ENCODE measurements at regions not wholly inside any gene's neighbourhood (a gene's known extent, or its start where the extent isn't known, plus 50 kb on each side); places are given as distances from the start of the nearest gene placed in this dataset.

GRCh38 chr11:82536706-82537105 lies 197.0 kb downstream of the FAM181B start:
- DNase-seq (ENCODE audit: extremely low read depth, insufficient read length), result no peak
- no peak overlapping the region for H3K4me3 ChIP-seq (replicated peaks; ENCODE audit: low read depth, low read length)
- H3K36me3 ChIP-seq (ENCODE audit: control insufficient read depth, insufficient read depth, low read length), result no peaks in the 10 kb centered on the region
- no peaks in the 10 kb centered on the region for H3K27me3 ChIP-seq (replicated peaks; ENCODE audit: control insufficient read depth, insufficient read depth, low read length)
- TF ChIP-seq CTCF (IDR thresholded peaks at IDR 0.05; ENCODE audit: insufficient read depth, low read length, poor library complexity, severe bottlenecking), result no peak

GRCh38 chr11:82533628-82534327 lies 199.9 kb downstream of the FAM181B start:
- H3K27me3 ChIP-seq (replicated peaks; ENCODE audit: control insufficient read depth, insufficient read depth, low read length), result no peaks in the 10 kb centered on the region
- H3K36me3 ChIP-seq (ENCODE audit: control insufficient read depth, insufficient read depth, low read length), result no peaks in the 10 kb centered on the region
- DNase-seq (ENCODE audit: extremely low read depth, insufficient read length), result no peak
- TF ChIP-seq CTCF (IDR thresholded peaks at IDR 0.05; ENCODE audit: insufficient read depth, low read length, poor library complexity, severe bottlenecking), result no peak
- H3K4me3 ChIP-seq (replicated peaks; ENCODE audit: low read depth, low read length), result no peak overlapping the region

GRCh38 chr11:82529936-82530335 lies 203.7 kb downstream of the FAM181B start:
- Histone ChIP-seq H3K4me3 (replicated peaks; ENCODE audit: low read depth, low read length) (no peak overlapping the region), H3K36me3 (ENCODE audit: control insufficient read depth, insufficient read depth, low read length) (no peaks in the 10 kb centered on the region), H3K27me3 (replicated peaks; ENCODE audit: control insufficient read depth, insufficient read depth, low read length) (peaks cover 1% of the 10 kb centered on the region)
- no peak for TF ChIP-seq CTCF (IDR thresholded peaks at IDR 0.05; ENCODE audit: insufficient read depth, low read length, poor library complexity, severe bottlenecking)
- no peak for DNase-seq (ENCODE audit: extremely low read depth, insufficient read length)

- DNase-seq (ENCODE audit: extremely low read depth, insufficient read length), result no peak
- TF ChIP-seq CTCF (IDR thresholded peaks at IDR 0.05; ENCODE audit: insufficient read depth, low read length, poor library complexity, severe bottlenecking), result no peak
- H3K36me3 ChIP-seq (ENCODE audit: control insufficient read depth, insufficient read depth, low read length), result no peaks in the 10 kb centered on the region
- peaks cover 1% of the 10 kb centered on the region for H3K27me3 ChIP-seq (replicated peaks; ENCODE audit: control insufficient read depth, insufficient read depth, low read length)
- H3K4me3 ChIP-seq (replicated peaks; ENCODE audit: low read depth, low read length), result no peak overlapping the region
These were observed 206.5 kb downstream of the FAM181B start for GRCh38 chr11:82527081-82527584.

- TF ChIP-seq CTCF (IDR thresholded peaks at IDR 0.05; ENCODE audit: insufficient read depth, low read length, poor library complexity, severe bottlenecking), result no peak
- no peak for DNase-seq (ENCODE audit: extremely low read depth, insufficient read length)
- no peak overlapping the region for H3K4me3 ChIP-seq (replicated peaks; ENCODE audit: low read depth, low read length)
These were observed 210.5 kb downstream of the FAM181B start for GRCh38 chr11:82523141-82523540.

More at GRCh38 chr11:82523141-82523540, 210.5 kb downstream of the FAM181B start:
- H3K27me3 ChIP-seq (replicated peaks; ENCODE audit: control insufficient read depth, insufficient read depth, low read length), result peaks cover 1% of the 10 kb centered on the region
- H3K36me3 ChIP-seq (ENCODE audit: control insufficient read depth, insufficient read depth, low read length), result no peaks in the 10 kb centered on the region

All from GM06990 (cell line).